Lower leg skin (tissue), 4 donors: ENCODE measurements at regions not wholly inside any gene's neighbourhood (a gene's known extent, or its start where the extent isn't known, plus 50 kb on each side); places are given as distances from the start of the nearest gene placed in this dataset.

Source experiments
- DNase-seq, 2 donors: peaks; one replicate each; pipeline ENCODE4 v3.0.0-alpha.2; 2019; ENCODE audit warnings: low spot score in 2 of 2
- H3K4me3 ChIP-seq: fragments of 200-600 bp; sonication (generic); 2 replicates; pipeline ENCODE4 v1.5.1; 2017; ENCODE audit warnings: mild to moderate bottlenecking, low read depth; ENCODE audit not compliant: poor library complexity, severe bottlenecking
- POLR2A ChIP-seq, 2 donors: fragments of 450-650 bp; IDR thresholded peaks; one replicate each; pipeline ENCODE4 v1.6.1; 2016 to 2017; ENCODE audit warnings: antibody characterized with exemption in 2 of 2, mild to moderate bottlenecking in 1 of 2, moderate library complexity in 1 of 2
- WGBS, 2 donors: methylation state at CpG; one replicate each; pipeline ENCODE4 v1.1.5; 2018; 5-methylcytosine and 5-hydroxymethylcytosine counted together
- intact Hi-C: fragments of 100-400 bp; cut with DNase I; formaldehyde crosslinking; loops from one replicate; pipeline ENCODE4 v1.15.0; 2023; ENCODE audit warnings: low total_unique reads
- TF ChIP-seq, protein P1 (sequence below), 3 donors: fragments of 450-650 bp; IDR thresholded peaks; one replicate each; pipeline ENCODE4 v1.5.1; 2016; ENCODE audit warnings: antibody characterized with exemption in 3 of 3, mild to moderate bottlenecking in 3 of 3, moderate library complexity in 2 of 3

DNA sequence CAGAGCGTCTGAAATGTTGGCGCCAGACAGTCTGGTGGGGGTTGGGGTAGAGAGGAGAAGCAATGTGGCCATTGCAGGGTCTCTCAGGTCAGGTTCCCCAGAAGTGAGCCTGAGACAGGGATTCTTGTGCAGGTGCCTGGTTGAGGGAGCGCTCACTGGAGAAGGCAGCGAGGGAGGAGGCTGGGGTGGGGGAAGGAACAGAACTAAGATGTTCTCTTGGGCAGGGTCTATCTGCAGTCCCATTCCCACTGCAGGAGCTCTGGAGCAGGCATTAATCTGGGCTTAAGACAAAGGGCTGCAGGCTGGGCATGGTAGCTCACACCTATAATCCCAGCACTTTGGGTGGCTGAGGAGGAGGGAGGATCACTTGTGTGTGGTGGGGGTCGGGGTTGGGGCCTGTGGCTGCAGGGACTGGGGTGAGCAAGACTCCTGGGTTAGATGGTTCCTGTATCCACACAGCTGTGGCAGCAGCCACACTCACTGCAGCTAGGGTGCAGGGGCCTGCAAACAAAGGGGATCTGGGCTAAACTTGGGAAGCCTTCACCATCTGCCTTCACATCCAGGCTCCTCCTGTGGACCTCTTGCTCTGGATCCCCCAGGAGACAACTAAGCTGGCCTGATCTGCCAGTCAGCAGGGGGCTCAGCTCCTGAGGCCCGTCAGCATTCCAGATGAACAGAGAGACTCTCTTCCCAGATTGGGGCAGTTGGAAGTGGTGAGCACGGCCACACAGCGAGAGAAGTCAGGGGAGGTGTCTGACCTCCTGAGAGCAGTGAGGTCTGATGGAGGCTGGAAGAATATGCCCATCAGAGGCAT is 172.5 kb downstream of the ABHD5 start:
- no peak for TF ChIP-seq POLR2A (IDR thresholded peaks at IDR 0.05)
- TF ChIP-seq, protein P1, sequence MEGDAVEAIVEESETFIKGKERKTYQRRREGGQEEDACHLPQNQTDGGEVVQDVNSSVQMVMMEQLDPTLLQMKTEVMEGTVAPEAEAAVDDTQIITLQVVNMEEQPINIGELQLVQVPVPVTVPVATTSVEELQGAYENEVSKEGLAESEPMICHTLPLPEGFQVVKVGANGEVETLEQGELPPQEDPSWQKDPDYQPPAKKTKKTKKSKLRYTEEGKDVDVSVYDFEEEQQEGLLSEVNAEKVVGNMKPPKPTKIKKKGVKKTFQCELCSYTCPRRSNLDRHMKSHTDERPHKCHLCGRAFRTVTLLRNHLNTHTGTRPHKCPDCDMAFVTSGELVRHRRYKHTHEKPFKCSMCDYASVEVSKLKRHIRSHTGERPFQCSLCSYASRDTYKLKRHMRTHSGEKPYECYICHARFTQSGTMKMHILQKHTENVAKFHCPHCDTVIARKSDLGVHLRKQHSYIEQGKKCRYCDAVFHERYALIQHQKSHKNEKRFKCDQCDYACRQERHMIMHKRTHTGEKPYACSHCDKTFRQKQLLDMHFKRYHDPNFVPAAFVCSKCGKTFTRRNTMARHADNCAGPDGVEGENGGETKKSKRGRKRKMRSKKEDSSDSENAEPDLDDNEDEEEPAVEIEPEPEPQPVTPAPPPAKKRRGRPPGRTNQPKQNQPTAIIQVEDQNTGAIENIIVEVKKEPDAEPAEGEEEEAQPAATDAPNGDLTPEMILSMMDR (IDR thresholded peaks at IDR 0.05) = no peak
- DNase-seq = no peak
- H3K4me3 ChIP-seq = no peak overlapping the region
- intact Hi-C loops = no loop called here
- WGBS, 2 donors = 91 to 92% methylated on average over 7 to 8 of the region's 8 CpGs

DNA sequence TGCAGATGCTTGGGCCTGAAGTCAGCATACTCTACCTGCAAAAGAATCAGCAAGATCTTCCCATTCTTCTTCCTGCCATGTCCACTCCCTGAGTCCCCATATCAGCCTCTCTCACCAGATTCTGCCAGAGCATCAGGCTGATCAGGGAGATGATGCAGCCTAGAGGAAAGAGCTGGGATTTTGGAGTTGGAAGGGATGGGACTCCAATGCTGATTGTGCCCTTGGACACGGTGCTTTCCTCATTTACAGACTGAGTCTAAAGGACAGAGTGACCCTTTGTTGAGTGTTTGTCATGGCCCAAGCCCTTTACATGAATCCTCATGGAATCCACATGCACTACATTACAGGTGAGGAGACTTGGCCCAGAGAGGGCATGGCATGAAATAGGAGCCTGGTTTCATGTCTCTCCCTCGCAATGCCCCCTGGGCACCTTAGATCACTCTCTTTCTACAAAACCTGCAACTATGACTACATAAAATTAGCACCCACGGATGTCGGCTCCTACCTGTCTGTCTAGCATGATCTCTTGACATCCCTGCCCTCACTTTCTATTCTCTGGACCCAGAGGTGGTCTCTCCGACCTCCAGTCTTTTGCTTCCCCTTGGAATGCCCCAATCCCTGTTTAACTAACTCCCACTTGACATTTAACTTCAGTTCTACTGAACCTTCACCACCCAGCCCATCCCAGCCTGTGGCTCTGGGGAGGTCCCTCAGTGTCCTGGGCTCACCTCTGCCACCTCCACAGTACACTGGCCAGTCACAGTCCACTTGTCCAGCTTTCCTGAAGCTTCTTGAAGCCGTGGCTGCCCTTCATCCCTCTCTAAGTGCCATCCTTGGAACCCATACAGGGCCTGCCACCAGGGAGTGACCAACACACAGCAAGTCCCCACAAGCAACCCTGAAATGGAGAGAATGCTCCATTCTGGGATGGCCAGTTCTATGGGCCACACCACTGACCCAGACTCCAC is 173.5 kb downstream of the ABHD5 start:
- DNase-seq = no peak
- WGBS, 2 donors = 55 to 73% methylated on average over 6 of the region's 6 CpGs
- TF ChIP-seq POLR2A (IDR thresholded peaks at IDR 0.05) = no peak
- TF ChIP-seq, protein P1 (IDR thresholded peaks at IDR 0.05) = no peak
- intact Hi-C loops = no loop called here
- H3K4me3 ChIP-seq = no peak overlapping the region

DNA sequence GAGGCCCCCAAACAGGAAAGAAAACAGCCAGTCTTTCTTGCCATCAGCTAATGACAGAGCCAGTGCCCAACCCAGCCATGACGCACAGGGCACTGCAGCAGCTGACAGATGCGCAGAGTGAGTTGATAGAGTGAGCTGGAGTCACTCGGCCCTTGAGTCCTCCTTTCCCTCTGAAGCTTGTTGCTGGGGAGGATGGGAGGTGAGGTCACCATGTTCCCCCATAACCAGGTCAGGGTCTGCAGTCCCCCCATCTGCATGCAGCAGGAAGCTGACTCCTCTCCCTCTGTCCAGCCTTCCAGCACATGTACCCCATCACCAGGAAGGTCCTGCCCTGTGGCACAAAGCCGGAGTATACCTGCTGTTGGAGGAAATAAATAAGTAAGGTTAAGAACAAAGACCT is 174.6 kb downstream of the ABHD5 start:
- intact Hi-C loops = no loop called here
- no peak for DNase-seq
- H3K4me3 ChIP-seq = no peak overlapping the region
- TF ChIP-seq, protein P1 (IDR thresholded peaks at IDR 0.05) = no peak
- TF ChIP-seq POLR2A (IDR thresholded peaks at IDR 0.05) = no peak
- WGBS, 2 donors = 74 to 90% methylated on average over 4 of the region's 4 CpGs

DNA sequence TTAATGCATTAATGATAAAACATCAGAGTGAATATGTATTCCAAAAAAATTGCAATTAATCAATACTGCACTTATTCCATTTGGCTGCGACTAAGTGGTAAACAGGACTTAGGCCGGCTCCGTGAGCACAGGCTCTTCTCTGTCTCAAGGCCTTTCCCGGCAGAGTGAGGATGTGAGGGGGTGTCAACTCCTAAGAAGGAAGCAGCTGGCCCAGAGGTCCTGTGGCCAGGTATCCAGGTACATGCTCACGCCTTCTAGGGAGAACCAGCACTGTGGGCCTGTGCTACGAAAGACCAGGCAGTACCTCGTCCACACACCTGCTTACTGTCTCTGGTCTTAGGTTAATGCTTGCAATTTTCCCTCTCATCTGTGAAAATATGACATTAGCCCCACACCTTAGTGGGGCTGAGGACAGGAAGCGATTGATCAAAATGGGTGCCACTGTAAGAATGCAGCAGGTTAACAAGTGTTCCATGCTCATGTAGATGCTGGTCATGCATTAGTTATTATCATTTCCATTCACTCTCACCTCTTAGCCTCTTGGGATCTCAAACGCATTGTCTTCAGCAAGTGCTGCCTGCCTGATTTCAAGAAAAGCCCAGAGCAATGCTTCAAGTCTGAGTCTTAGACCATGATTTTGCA is 175.3 kb downstream of the ABHD5 start:
- no peak for TF ChIP-seq POLR2A (IDR thresholded peaks at IDR 0.05)
- TF ChIP-seq, protein P1 (IDR thresholded peaks at IDR 0.05) = no peak
- no peak for DNase-seq
- intact Hi-C loops = no loop called here
- no peak overlapping the region for H3K4me3 ChIP-seq
- 89 to 92% methylated on average over 9 of the region's 9 CpGs for WGBS, 2 donors

DNA sequence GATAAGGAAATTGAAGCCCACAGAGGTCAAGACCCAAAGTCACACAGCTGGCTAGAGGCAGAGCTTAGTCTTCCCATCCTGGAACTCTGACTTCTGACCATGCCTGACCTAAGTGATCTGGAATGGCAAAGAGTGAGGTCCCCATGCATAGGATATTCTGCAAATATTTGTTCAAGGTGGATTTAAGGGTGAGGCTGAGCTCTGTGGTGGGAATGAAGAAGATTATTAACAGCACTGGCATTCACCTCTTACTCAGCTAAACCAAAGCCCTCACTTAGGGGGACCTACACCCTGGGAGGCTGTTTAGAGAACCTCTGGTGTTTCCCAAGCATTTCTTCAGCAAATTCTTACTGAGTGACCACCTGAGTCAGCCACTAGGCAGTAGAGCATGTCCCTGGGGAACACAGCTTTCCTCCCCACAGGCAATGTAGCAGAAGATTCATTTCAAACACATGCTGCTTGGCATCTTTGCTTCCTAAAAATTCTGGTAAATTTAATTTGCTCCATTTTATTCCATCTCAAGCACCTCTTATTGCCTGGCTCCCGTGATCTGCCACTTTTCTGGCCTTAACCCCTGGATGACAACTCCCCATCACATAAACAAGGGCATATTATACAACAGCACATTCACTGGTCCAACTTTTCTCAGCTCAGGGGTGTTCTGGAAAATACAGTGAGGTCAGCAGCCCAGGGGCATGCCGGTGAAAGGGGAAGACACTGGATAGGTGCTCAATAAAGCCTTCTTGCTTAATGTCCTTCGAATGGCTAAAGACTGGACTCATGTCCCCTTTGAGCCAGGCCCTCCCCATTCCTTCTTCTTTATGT is 176.0 kb downstream of the ABHD5 start:
- TF ChIP-seq, protein P1 (IDR thresholded peaks at IDR 0.05) = no peak
- TF ChIP-seq POLR2A (IDR thresholded peaks at IDR 0.05) = no peak
- no peak for DNase-seq
- intact Hi-C loops = no loop called here
- WGBS, 2 donors = 74 to 83% methylated on average over 3 of the region's 3 CpGs
- no peak overlapping the region for H3K4me3 ChIP-seq
